RWPE2 (cell line): ENCODE measurements at regions not wholly inside any gene's neighbourhood (a gene's known extent, or its start where the extent isn't known, plus 50 kb on each side); places are given as distances from the start of the nearest gene placed in this dataset.

ENCODE experiments used
- ATAC-seq: fragments of 200-7000 bp; cut with Tn5 transposase; 3 replicates; pipeline ENCODE4 v1.9.1; 2021; ENCODE audit warnings: low read depth
- DNase-seq: peaks from one replicate; pipeline ENCODE4 v3.0.0-alpha.2; 2020; ENCODE audit warnings: low spot score
- H3K27ac ChIP-seq: fragments of 450-650 bp; 2 replicates; pipeline ENCODE4 v1.5.1; 2017; ENCODE audit warnings: mild to moderate bottlenecking; ENCODE audit not compliant: poor library complexity, severe bottlenecking
- H3K27me3 ChIP-seq: fragments of 250-450 bp; sonication (Bioruptor Pico); 2 replicates; pipeline ENCODE4 v1.5.1; 2021; ENCODE audit warnings: mild to moderate bottlenecking, moderate library complexity; ENCODE audit not compliant: insufficient read depth, poor library complexity, severe bottlenecking
- H3K36me3 ChIP-seq: fragments of 250-450 bp; sonication (Bioruptor Pico); 2 replicates; pipeline ENCODE4 v1.5.1; 2020; ENCODE audit warnings: low read depth, mild to moderate bottlenecking, moderate library complexity
- H3K4me1 ChIP-seq: fragments of 250-450 bp; sonication (Bioruptor Pico); 2 replicates; pipeline ENCODE4 v1.5.1; 2021; ENCODE audit warnings: mild to moderate bottlenecking, moderate library complexity; ENCODE audit not compliant: insufficient read depth, poor library complexity, severe bottlenecking
- H3K4me3 ChIP-seq: fragments of 250-450 bp; sonication (Bioruptor Pico); 2 replicates; pipeline ENCODE4 v1.5.1; 2021; ENCODE audit warnings: mild to moderate bottlenecking, moderate library complexity; ENCODE audit not compliant: severe bottlenecking
- H3K9me3 ChIP-seq: fragments of 250-450 bp; sonication (Bioruptor Pico); 2 replicates; pipeline ENCODE4 v1.5.1; 2021; ENCODE audit warnings: mild to moderate bottlenecking, moderate library complexity; ENCODE audit not compliant: severe bottlenecking
- TF ChIP-seq, protein P1 (sequence below): fragments of 450-650 bp; IDR thresholded peaks from one replicate; pipeline ENCODE4 v1.5.1; 2017; ENCODE audit warnings: mild to moderate bottlenecking, moderate library complexity; ENCODE audit not compliant: poor library complexity, severe bottlenecking

DNA sequence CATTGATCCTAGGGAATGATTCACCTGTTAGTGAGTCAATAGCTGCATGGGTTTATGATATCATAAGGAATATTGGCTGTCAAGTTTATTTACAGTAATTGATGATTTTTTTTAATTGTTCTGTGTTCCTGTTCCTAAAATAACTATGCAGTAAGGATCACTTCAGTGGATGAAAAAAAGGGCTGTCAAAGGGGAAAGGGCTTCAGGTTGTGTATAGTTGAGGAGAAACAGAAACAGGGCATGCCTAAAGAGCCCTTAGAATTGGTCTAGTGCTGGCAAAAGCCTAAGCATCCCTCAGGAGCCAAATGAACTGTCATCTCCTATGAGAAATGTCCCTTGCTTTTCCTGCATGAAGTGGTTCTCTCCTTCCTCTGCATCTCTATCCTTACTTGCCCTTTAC lies 444.9 kb downstream of the RMST start:
- TF ChIP-seq, protein P1, sequence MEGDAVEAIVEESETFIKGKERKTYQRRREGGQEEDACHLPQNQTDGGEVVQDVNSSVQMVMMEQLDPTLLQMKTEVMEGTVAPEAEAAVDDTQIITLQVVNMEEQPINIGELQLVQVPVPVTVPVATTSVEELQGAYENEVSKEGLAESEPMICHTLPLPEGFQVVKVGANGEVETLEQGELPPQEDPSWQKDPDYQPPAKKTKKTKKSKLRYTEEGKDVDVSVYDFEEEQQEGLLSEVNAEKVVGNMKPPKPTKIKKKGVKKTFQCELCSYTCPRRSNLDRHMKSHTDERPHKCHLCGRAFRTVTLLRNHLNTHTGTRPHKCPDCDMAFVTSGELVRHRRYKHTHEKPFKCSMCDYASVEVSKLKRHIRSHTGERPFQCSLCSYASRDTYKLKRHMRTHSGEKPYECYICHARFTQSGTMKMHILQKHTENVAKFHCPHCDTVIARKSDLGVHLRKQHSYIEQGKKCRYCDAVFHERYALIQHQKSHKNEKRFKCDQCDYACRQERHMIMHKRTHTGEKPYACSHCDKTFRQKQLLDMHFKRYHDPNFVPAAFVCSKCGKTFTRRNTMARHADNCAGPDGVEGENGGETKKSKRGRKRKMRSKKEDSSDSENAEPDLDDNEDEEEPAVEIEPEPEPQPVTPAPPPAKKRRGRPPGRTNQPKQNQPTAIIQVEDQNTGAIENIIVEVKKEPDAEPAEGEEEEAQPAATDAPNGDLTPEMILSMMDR: no peak
- no peaks in the 10 kb centered on the region for H3K36me3 ChIP-seq
- no peak overlapping the region for H3K4me3 ChIP-seq
- H3K9me3 ChIP-seq: no peaks in the 10 kb centered on the region
- no peak for DNase-seq
- no peak for ATAC-seq
- no peaks in the 10 kb centered on the region for H3K27me3 ChIP-seq
- no peaks in the 10 kb centered on the region for H3K4me1 ChIP-seq
- no peak overlapping the region for H3K27ac ChIP-seq

DNA sequence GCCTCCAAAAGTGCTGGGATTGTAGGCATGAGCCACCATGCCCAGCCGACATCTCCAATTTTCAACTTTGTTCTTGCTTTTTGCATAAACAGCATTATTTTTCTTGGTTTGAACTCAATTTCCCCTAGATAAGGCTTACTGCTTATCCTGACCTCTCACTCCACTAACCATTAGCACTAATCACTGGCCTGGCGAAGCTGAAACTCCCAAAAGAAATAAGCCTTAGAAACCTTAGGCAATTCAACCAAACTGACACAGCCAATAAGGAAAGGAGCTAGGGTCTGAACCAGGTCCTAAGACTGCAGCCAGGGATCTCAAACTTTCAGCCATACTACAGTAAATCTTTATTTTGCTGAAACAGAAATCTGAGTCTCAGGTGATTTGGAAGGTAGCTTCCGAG lies 448.0 kb downstream of the RMST start:
- H3K27me3 ChIP-seq: no peaks in the 10 kb centered on the region

DNA sequence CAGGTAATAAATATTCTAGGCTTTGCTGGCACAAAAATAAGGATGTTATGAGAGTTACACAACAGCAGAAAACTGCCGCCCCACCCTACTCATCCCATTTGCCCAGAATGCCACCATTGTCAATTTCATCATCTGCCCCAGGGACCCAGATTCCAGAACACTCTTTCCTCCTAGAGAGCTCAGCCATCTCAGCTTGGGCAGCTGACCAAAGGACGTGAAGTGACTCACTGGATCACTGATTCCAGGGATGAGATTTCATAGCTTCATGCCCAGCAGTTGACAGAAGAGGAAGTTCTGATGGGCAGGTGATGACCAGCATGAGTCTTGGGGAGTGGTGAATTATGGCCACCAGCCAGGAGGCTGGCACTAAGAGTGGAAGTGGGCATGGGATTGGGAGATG lies 450.3 kb downstream of the RMST start:
- Histone ChIP-seq H3K4me1 (no peaks in the 10 kb centered on the region), H3K27me3 (no peaks in the 10 kb centered on the region), H3K27ac (no peak overlapping the region), H3K4me3 (no peak overlapping the region), H3K36me3 (no peaks in the 10 kb centered on the region), H3K9me3 (no peaks in the 10 kb centered on the region)
- TF ChIP-seq, protein P1: no peak
- DNase-seq (no peak), ATAC-seq (peak; percentile 41)

More for the DNA sequence above, 448.0 kb downstream of the RMST start:
- TF ChIP-seq, protein P1: no peak
- no peak for DNase-seq
- Histone ChIP-seq H3K27ac (no peak overlapping the region), H3K9me3 (no peaks in the 10 kb centered on the region), H3K36me3 (no peaks in the 10 kb centered on the region), H3K4me3 (no peak overlapping the region), H3K4me1 (no peaks in the 10 kb centered on the region)
- ATAC-seq: no peak

DNA sequence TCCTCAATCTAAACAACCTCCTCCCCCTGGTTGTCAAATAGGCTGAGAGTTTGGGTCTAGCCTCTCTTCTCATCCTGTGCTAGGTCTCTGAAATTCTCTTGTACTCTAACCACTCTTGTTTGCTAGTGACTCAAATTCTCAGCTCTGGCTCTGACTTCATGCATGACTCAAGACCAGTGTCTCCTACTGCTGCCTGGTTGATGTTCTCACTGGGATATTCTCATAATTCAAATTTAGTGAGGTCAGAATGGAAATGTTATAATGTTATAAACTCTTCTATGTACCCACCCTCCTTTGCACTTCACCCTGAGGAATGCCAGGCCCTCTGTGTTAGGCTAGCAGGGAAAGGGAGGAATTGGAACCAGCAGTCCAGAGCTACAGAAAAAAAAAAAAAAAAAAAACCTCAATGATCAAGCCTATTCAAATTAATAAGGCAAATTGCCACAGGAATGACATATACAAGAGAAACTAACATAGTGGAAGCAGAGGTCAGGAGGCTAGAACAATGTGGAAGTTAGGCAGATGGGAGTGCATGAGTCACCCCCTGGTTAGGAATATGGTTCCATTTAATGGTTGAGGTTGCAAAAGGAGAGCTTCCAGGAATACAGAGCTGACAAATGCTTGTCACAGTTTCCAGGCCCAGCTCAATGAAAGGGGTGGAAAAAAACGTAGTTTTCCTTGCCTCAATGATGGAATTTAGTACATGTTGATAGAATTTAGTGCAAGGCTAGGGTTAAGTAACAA lies 459.5 kb downstream of the RMST start:
- peak; percentile 52; the same call in 2 of the 3 replicates for ATAC-seq
- no peaks in the 10 kb centered on the region for H3K4me1 ChIP-seq
- no peaks in the 10 kb centered on the region for H3K36me3 ChIP-seq
- H3K27ac ChIP-seq: no peak overlapping the region
- no peak overlapping the region for H3K4me3 ChIP-seq
- H3K27me3 ChIP-seq: no peaks in the 10 kb centered on the region
- no peaks in the 10 kb centered on the region for H3K9me3 ChIP-seq
- TF ChIP-seq, protein P1: no peak
- DNase-seq: no peak

DNA sequence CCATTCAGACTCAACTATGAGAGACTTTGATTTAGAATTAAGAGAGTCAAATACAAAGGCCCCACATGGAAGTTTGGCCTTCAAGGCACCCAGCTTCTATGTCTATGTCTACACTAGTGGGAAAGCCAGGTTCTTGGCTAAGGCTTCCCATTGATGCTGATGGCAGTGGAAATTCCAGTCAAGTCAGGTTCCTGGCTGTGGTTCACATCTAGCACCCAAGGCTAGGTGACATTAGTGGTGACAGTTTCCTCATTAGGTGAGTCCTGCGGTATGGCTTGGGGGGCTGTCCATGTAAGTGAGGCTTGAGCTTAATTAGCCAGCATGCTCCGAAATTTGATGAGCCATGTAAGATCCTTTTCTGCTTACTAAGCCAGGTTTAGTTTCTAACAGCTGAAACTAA lies 460.9 kb downstream of the RMST start:
- H3K36me3 ChIP-seq: no peaks in the 10 kb centered on the region
- H3K27me3 ChIP-seq: no peaks in the 10 kb centered on the region
- no peak overlapping the region for H3K4me3 ChIP-seq
- ATAC-seq (no peak), DNase-seq (no peak)
- no peak overlapping the region for H3K27ac ChIP-seq
- no peaks in the 10 kb centered on the region for H3K9me3 ChIP-seq
- TF ChIP-seq, protein P1: no peak
- no peaks in the 10 kb centered on the region for H3K4me1 ChIP-seq
